ENCODE measurements at regions not wholly inside any gene's neighbourhood (a gene's known extent, or its start where the extent isn't known, plus 50 kb on each side); places are given as distances from the start of the nearest gene placed in this dataset.
A peak's percentile ranks its signal among the peaks of the same experiment; 100 is the strongest.

DNA sequence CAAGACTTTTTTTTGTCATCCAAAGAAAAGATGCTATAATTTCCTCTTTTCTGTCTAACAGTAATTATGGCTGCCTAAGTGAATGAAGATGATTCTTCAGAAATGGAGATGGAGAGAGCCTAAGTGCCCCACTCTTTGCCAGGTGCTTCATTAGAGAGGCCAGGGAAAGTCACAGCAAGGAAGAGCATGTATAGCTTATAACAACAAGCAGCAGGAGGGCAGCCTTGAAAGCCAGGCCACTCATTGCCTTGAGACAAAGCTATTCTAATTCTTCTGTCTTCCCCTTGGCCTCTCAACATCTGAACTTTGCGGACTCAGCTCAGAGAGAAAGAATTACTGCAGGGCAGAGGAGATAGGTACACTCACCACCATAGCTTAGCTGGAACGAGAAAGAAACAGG is 112.0 kb upstream of the ZNF366 start:
- no peak for DNase-seq (ENCODE audit: low read depth)

GRCh38 chr5:72618708-72619107 is 111.5 kb upstream of the ZNF366 start:
- no peak for DNase-seq (ENCODE audit: low read depth)

- DNase-seq (ENCODE audit: low read depth): no peak
Observed at GRCh38 chr5:72615061-72615460, 107.9 kb upstream of the ZNF366 start.

DNA sequence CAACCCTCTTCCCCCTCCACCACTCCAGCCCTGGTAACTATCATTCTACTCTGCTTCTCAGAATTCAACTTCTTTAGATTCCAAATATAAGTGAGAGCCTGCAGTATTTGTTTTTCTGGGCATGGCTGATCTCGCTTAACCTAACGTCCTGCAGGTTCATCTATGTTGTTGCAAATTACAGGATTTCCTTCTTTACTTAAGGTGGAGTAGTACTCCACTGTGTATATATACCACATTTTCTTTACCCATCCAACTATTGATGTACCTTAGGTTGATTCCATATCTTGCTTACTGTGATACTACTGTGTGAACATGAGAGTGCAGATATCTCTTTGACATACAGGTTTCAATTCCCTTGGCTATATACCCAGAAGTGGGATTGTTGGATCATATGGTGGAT is 106.3 kb upstream of the ZNF366 start:
- DNase-seq (ENCODE audit: low read depth): no peak

GRCh38 chr5:72612810-72613209 is 105.6 kb upstream of the ZNF366 start:
- no peak for DNase-seq (ENCODE audit: low read depth)

DNA sequence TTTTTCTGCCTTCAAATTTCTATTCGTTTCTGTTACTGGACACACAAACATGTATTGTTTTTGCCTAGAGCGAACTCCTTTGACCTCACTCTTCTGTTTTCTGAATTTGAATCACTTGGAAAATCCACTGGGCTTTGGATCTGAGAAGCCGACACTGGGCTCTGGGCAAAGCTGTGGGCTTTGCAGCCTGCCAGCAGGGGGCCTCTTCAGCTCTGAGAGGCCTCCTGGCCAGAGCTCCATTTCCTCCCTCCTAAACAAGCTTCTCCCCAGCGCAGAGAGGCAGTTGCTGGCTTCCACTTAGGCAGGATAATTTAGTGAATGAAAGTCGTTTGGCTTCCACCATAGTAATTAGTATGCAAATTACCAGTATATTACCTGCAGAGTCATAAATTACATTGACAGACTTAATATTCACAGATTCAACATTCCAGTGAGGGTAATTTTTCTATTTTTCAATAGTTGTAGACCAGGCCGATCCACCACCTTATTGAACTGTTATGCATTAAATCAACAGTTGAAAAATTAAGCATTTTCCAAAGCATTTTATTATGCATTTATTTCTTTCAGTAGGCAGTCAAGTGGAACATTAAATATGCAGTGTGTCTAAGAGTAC is 104.0 kb upstream of the ZNF366 start:
- DNase-seq (ENCODE audit: low read depth): peak; percentile 6

DNA sequence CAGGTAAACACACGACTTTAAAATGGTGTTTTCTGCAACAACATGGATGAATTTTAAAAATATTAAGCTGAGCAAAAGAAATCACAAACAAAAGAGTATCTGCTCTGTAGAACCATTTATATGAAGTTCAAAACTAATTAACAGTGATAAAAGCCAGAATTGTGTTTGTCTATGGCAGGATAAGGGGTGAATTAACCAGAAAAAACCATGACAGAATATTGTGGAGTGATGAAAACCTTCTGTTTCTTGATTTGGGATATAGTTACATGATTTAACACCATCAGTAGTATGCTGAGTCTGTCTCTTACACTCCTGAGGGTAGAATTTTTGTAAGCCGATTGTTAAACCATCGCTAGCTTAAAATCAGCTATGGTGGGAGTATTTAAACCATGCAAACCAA is 101.7 kb upstream of the ZNF366 start:
- no peak for DNase-seq (ENCODE audit: low read depth)

DNA sequence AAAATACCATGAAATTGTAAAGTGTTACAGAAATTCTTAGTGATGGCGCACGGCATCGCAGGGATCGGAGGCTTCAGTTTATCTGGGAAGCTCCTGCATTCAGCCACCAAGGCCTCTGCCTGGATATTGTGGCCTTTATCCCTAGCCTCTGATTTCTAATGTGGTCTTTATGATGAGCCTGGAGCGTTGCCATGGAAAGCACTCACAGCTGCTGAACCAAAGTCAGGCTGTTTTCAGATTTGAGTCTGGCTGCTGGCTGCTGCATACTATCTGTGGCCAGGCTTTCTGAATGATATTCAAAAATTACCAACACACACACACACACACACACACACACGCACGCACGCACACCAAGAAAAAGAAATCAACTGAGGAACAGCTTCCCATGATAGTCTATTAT is 101.1 kb upstream of the ZNF366 start:
- no peak for DNase-seq (ENCODE audit: low read depth)

DNA sequence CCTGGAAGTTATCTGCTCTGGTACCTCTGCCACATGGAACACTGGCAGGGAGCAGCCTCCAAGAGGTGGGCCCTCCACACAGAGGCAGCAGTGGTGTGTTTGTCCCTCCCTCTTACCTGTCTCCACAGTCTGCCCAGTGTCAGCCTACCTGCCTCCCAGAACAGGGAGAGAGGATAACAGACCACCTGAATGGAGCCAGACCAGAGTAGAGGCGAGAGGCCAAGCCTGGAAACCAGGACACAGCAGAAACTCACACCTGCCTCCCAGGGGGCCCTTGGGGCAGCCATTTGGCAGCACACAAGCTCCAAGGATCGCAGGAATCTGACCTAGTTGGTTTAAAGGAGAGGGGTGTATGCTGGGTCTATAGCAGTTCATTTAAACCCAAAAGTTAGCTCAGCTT is 100.2 kb upstream of the ZNF366 start:
- DNase-seq (ENCODE audit: low read depth): no peak

- no peak for DNase-seq (ENCODE audit: low read depth)
Observed at GRCh38 chr5:72606525-72606924, 99.3 kb upstream of the ZNF366 start.

- no peak for DNase-seq (ENCODE audit: low read depth)
Observed at GRCh38 chr5:72605632-72606031, 98.4 kb upstream of the ZNF366 start.

DNA sequence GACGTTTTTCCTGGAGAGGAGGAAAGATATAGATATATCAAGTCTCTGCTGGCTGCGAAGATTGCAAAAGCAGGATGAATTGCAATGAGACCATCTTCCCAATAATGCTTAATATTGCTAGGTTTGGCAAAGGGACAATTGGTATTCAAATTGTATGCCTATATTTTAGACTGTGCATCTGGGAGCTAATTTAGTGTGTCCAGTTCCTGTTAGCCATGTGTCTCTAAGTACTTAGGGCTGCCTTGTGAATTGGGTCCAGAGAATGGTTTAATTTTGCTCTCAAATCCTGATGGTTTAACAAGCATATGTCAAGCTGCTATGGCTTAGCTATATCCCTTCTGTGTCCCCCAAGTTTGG is 97.6 kb upstream of the ZNF366 start:
- DNase-seq (ENCODE audit: low read depth): no peak

GRCh38 chr5:72604111-72604797 is 97.0 kb upstream of the ZNF366 start:
- DNase-seq (ENCODE audit: low read depth): no peak

- DNase-seq (ENCODE audit: low read depth): no peak
Observed at GRCh38 chr5:72602696-72603685, 95.8 kb upstream of the ZNF366 start.

GRCh38 chr5:72601861-72602260 is 94.7 kb upstream of the ZNF366 start:
- DNase-seq (ENCODE audit: low read depth): no peak

GRCh38 chr5:72600391-72600981 is 93.3 kb upstream of the ZNF366 start:
- DNase-seq (ENCODE audit: low read depth): no peak

DNA sequence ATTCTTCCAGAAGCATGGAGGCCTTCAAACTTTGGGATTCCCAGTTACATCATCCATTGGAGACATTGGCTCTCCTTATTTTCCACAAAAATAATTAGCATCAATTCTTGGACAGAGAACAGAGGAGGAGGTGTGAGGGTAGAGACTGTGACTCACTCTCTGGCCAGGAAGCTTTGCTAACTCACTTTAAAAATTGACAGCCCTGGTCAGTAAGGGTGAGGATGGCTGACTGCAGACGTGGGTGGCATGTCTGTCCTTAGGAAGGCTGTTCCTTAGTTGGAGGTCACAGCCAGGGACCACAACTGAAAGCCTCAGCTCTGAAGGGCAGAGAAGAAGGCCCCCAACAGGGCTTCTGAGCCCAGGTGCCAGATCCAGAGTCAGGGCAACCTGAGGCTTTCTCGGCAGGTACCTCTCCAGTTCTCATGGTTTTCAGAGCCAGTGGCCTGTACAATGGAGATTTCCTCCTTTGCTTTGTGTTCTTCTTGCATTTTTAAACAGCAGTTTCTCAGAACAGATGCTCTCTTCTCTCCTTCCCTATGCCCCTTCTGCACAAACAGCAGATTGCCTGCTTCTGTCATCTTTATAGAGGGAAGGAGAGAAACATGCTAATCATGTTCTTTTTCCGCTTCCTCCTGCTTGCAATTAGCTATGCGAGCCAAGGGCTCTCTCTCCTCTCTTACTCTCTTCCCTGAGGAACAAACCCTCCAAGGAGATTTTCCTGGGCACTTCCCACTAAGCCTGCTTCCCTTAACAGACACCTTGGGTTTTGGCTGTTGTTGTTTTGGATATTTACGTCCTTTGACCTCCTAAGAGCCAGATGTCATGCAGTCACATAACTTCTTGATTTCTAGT is 92.5 kb upstream of the ZNF366 start:
- no peak for DNase-seq (ENCODE audit: low read depth)

GRCh38 chr5:72599065-72599433 is 91.8 kb upstream of the ZNF366 start:
- DNase-seq (ENCODE audit: low read depth): no peak

DNA sequence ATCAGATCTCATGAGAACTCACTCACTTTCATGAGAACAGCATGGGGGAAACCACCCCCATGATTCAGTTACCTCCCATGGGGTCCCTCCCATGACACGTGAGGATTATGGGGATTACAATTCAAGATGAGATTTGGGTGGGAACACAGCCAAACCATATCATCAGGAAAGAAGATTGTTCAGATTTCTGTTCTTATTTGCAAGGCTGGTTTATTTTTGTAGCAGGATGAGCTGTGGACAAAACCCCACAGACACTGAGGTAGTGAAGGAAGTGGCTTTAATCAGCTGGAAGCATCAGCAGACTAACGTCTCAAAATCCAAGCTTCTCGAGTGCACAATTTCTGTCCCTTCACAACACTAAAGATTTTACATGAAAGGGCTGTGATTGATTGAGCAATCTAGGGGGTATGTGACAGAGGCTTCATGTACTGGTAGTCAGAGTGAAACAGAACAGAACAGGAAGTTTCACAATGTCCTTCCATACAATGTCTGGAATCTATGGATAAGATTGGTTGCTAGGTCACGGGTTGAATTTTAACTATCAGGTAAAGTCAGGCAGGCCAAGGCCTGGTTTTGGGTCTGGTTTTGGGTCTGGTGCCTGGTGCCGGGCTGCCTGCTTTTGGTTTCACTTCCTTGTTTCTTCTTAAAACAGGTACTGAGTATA is 91.3 kb upstream of the ZNF366 start:
- DNase-seq (ENCODE audit: low read depth): no peak

DNA sequence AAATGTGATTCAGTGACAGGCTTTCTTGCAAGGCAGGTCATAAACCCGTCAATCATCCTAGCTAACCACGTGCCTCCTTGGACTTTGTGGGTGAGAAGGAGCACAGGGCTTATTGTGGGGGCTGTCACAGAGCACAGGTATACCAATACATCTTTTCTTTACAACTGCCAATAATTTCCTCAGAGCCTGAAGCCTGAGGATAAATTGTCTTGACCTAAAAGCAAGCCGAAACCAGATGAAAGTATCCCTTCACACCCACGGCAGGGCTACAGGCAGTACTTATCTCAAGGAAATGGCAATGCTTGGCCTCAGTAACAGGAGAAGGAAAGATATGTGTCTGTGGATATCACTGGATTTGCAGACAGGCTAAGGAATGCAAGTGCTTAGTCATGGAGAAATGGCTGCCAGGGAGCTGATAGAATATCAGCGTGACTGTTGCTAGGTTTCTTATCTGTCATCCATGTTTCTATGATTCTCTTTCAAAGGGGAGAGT is 90.3 kb upstream of the ZNF366 start:
- no peak for DNase-seq (ENCODE audit: low read depth)

GRCh38 chr5:72596956-72597355 is 89.7 kb upstream of the ZNF366 start:
- DNase-seq (ENCODE audit: low read depth): no peak

Data from activated gamma-delta T cell treated with anti-CD3 and anti-CD28 coated beads, Interleukin-2, amount 50 U/mL, for 16 hours (primary cell).